HTR-8/SVneo (cell line): ENCODE measurements at regions not wholly inside any gene's neighbourhood (a gene's known extent, or its start where the extent isn't known, plus 50 kb on each side); places are given as distances from the start of the nearest gene placed in this dataset.
"Not testable (repeated sequence)": the region's sequence is repeated elsewhere in the genome, so short reads cannot be mapped to it uniquely, and the experiment has no call there.

Experiments
- DNase-seq: peaks from one replicate; pipeline ENCODE4 v3.0.0; 2011; ENCODE audit warnings: low spot score, mixed read lengths; ENCODE audit not compliant: insufficient read length
- FAIRE-seq: peaks from 2 replicates; lab custom pipeline; 2011; peaks lifted over from hg19 to GRCh38; lab: Jason Lieb, UNC

GRCh38 chr4:79266136-79266535 is 59.7 kb downstream of the NAA11 start:
- DNase-seq, result no peak
- FAIRE-seq, result no peak

DNA sequence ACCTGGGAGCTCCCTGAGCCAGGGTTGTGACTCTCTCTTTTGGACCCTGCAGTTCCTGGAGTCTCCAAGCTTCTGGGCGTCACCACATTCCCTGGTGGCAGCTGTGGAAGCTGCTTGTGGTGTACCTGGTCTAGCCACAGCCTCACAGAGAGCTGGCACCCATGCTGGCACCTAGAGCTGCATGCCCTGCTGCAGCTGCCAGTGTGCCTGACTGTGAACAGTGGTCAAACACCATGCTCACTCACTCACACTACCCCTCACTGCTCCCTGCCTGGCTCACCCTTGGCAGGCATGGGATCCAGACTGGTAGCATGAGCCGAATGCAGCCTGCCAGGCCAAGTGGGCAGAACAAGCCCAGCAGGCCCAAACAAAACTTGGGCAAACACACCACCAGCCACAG is 66.6 kb downstream of the NAA11 start:
- no peak for DNase-seq
- no peak for FAIRE-seq

DNA sequence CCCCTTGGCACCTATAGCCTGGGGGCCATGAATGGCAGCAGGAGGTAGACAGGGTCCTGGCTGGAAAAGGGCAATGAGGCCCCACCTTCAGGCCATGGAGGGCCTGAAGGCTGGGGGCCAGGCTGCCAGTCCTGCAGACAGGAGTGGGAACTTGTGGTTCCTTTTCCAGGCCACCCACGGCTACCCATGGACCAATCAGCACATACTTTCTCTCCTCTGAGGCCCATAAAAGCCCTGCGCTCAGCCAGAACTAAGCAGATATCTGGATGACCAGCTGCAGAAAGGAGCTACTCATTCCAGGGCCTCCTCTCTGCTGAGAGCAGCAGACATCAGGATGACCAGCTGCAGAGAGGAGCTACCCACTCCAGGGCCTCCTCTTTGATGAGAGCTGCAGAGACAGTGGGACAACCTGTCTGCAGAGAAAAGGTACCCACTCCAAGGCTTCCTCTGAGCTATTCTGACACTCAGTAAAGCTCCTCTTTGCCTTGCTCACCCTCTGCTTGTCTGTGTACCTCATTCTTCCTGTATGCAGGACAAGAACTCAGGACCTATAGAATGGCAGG is 67.2 kb downstream of the NAA11 start:
- FAIRE-seq (no peak), DNase-seq (no peak)

DNA sequence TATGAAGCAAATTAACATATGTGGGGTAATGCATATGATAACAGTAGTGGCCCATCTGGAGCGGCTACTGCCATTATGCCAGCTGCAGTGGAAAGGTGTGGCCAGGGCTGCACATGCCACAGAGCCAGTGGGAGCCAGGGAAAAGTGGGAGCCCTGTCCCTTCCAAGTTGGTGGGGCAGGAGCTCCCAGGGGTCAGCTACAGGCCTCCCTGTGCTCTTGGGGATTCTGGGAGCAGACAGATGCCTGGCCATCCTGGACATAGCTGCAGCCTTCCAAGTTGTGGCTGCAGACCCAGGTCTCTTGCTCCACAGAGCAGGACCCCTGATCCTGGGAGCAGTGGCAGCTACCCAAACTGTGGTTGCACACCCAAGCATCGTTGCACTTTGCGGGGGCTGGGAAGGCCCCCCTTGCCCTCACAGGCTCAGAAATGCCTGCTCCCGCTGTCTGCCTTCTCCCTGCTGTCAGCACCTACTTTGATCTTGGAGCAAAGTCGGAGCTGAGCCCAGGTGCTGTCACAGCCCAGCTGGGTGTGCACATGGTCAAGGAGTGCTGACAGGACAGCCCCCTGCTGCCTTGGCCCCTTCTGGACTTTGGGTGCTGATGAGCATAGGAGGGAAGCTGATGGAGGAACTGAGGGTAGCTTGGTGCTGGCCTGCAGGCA is 67.8 kb downstream of the NAA11 start:
- FAIRE-seq, result no peak
- DNase-seq, result no peak

GRCh38 chr4:79255793-79256192 is 70.1 kb downstream of the NAA11 start:
- DNase-seq (no peak), FAIRE-seq (no peak)

- no peak for FAIRE-seq
Observed at GRCh38 chr4:79253924-79254323, 71.9 kb downstream of the NAA11 start.

GRCh38 chr4:79253168-79253567 is 72.7 kb downstream of the NAA11 start:
- no peak for DNase-seq
- FAIRE-seq, result no peak

More at GRCh38 chr4:79253924-79254323, 71.9 kb downstream of the NAA11 start:
- no peak for DNase-seq

GRCh38 chr4:79250887-79251286 is 75.0 kb downstream of the NAA11 start:
- DNase-seq (no peak), FAIRE-seq (no peak)

DNA sequence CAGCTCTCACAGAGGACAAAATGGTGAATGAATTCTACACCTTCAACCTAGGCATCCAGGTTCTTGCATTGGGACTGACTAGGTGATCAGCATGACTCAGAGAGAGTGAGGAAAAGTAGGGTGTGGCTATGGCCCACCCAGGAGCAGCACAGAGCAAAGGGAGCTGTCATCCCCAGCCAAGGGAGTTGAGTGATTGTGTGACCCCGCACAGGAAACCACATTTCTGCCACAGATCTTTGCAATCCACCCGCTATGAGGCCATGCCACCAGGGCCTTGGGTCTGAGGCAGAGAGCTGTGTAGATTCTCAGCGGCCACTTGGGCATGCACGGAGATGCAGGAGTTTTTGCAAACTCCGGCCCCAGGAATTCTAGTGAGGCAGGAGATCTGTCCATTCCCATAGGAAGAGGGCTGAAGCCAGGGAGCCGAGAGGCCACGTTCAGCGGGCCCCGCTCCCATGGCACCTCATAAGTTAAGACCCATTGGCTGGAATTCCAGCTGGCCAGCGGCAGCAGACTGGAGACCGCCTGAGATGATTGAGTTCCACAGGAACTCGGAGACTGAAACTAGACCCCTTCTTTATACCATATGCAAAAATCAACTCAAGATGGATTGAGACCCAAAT is 75.9 kb downstream of the NAA11 start:
- DNase-seq (no peak), FAIRE-seq (no peak)

GRCh38 chr4:79248610-79249009 is 77.3 kb downstream of the NAA11 start:
- DNase-seq, result no peak
- FAIRE-seq, result no peak

- no peak for DNase-seq
- no peak for FAIRE-seq
Observed at GRCh38 chr4:79247695-79248394, 78.0 kb downstream of the NAA11 start.

- FAIRE-seq, DNase-seq: not testable (repeated sequence)
Observed at GRCh38 chr4:79245200-79245940, 80.5 kb downstream of the NAA11 start.

- FAIRE-seq (no peak), DNase-seq (no peak)
Observed at GRCh38 chr4:79241846-79242245, 84.0 kb downstream of the NAA11 start.

DNA sequence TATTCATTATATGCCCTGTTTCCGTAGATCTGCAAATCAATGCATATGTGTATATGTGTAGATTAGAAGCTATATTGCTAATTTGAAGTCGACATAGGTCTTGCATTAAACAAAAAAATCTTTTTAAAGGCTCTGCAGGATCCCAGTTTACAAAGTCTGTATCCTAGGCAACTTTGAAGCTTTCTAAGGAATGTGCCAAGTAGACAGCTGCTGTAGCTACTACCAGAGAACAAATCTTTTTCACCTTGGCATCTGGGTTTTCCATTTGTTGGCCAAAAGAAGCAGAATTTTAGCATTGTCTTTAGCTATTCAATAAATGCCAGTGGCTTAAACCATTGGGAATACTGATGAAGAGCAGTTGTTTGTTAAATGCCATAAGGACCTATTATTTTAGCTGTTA is 88.0 kb downstream of the NAA11 start:
- DNase-seq, result no peak
- FAIRE-seq, result no peak

DNA sequence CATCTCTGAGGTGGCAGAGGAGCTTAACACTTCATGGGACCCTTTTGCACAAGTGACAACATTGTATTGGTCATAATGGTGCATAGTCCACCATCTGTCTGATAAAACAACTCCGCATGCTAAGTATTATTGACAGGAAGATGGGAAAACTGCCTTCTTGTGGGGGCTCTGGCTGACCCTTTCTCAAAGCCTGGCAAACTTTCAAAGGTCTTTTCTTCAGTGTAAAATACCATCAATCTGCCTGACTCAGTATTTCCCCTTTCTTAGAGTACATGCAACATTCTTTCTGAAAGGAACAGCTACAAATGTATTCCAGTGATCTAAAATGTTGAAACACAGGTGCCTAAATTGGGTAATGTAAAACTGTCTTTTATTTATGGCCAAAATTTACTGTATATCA is 89.1 kb downstream of the NAA11 start:
- FAIRE-seq (no peak), DNase-seq (no peak)

DNA sequence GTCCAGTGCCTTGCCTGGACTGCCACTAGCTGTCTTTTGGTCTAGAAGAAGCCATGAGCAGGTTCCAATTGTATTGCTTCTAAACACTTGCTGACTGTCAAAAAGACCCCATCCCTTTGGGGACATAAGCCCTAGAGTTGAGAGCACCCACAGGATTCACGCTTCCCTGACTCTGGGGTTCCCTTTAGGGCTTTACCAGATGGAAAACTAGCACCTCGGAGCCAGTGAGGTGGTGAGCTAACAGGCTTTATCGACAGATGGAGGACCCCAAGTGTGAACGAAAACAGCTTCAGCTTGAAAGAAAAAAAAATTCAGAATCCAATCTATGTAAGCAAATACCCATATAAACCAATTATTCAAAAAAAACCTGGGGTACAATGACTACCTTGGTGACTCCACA is 90.8 kb downstream of the NAA11 start:
- no peak for DNase-seq
- no peak for FAIRE-seq

DNA sequence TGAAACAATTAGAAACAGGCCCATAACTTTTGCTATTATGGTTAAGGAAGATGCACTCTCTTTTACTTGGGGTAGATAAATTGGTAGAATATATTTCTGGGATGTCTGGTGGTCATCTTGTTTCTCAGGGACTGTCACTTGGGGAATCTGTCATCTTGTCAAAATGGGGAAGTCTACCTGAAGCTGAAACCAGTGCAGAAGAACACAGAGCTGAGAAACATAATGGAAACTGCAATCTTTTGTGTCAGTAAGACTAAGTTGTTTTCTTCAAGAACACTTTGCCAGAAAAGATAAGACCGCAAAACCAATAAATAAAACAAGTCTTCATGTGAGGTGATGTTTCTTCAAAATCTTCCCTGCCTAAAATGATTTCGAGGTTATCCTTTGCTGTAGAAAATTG is 92.0 kb downstream of the NAA11 start:
- no peak for DNase-seq
- no peak for FAIRE-seq

DNA sequence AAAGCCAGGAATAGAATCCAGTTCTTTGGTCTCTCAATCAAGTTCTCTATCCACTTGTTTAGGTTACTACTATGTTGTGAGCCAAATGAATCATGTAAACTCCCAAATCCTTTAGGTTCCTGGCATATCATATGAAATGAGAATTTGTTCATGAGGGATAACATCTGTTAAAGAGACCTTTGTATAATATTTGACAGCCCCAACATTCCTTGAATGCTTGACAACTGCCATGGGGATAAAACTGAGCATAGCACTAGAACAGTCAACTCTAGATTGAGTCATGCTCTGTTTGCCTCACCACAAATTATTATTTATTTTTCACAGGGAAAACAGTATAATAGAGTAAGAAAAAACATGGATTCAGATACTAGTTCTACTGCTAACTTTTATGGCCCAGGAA is 93.3 kb downstream of the NAA11 start:
- no peak for DNase-seq

GRCh38 chr4:79227860-79228259 is 98.0 kb downstream of the NAA11 start:
- FAIRE-seq (no peak), DNase-seq (no peak)

More for the DNA sequence above, 93.3 kb downstream of the NAA11 start:
- no peak for FAIRE-seq

DNA sequence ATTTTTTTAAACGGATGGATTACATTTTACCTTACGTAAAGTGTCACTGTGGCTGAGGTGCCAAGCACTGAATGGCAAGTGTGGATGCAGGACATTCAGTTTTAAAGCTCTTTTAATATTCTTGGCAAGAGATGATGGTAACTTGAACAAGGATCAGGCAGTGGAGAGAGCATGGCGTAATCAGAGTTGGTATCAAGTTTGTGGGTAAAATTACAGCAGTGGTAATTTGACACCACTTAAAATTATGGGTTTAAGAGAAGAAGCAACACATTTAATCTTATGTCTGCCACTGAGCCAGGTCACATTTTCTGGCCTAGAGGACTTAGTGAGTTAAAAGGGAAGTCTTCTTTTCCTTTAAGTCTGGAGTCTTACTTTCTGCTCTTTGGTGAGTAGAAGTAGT is 100.5 kb downstream of the NAA11 start:
- FAIRE-seq, result no peak

DNA sequence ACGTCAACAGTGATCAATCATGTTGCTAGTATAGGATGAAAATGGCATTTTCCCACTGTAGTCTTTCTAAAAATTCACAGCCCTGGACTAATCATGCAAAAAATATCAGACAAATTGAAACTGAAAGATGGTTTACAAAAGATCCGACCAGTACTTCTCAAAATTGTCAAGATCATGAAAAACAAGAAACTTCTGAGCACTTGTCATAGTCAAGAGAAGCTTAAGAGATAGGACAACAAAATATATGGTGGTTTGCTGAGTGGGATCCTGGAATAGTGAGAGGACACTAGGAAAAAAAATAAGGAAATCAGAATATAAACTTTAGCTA is 101.1 kb downstream of the NAA11 start:
- FAIRE-seq, result no peak
- DNase-seq, result no peak

More for the DNA sequence above, 100.5 kb downstream of the NAA11 start:
- no peak for DNase-seq
